GM18526 (cell line): ENCODE measurements at regions not wholly inside any gene's neighbourhood (a gene's known extent, or its start where the extent isn't known, plus 50 kb on each side); places are given as distances from the start of the nearest gene placed in this dataset.

Experiments
- POLR2A ChIP-seq: IDR thresholded peaks from 3 replicates; pipeline ENCODE4 v1.6.1; 2011; ENCODE audit not compliant: insufficient read length; ENCODE audit errors: extremely low read depth

- no peak for TF ChIP-seq POLR2A
Measured at GRCh38 chr3:72169561-72170472, 384.9 kb upstream of the PROK2 start.

GRCh38 chr3:72169120-72169519 lies 384.2 kb upstream of the PROK2 start:
- no peak for TF ChIP-seq POLR2A

GRCh38 chr3:72165808-72166207 lies 380.9 kb upstream of the PROK2 start:
- no peak for TF ChIP-seq POLR2A

GRCh38 chr3:72165317-72165716 lies 380.4 kb upstream of the PROK2 start:
- no peak for TF ChIP-seq POLR2A

- TF ChIP-seq POLR2A: no peak
Measured at GRCh38 chr3:72164635-72164978, 379.7 kb upstream of the PROK2 start.

GRCh38 chr3:72163809-72164634 lies 379.1 kb upstream of the PROK2 start:
- TF ChIP-seq POLR2A: peak; percentile 29

- TF ChIP-seq POLR2A: no peak
Measured at GRCh38 chr3:72162649-72163184, 377.8 kb upstream of the PROK2 start.

- TF ChIP-seq POLR2A: no peak
Measured at GRCh38 chr3:72161881-72162595, 377.1 kb upstream of the PROK2 start.

- TF ChIP-seq POLR2A: no peak
Measured at GRCh38 chr3:72160351-72160750, 375.4 kb upstream of the PROK2 start.

GRCh38 chr3:72159487-72159886 lies 374.5 kb upstream of the PROK2 start:
- TF ChIP-seq POLR2A: no peak

GRCh38 chr3:72158639-72159326 lies 373.8 kb upstream of the PROK2 start:
- TF ChIP-seq POLR2A: no peak

GRCh38 chr3:72157748-72158638 lies 373.0 kb upstream of the PROK2 start:
- TF ChIP-seq POLR2A: no peak

GRCh38 chr3:72155391-72156064 lies 370.6 kb upstream of the PROK2 start:
- no peak for TF ChIP-seq POLR2A
